PFSK-1 (cell line): ENCODE measurements at regions not wholly inside any gene's neighbourhood (a gene's known extent, or its start where the extent isn't known, plus 50 kb on each side); places are given as distances from the start of the nearest gene placed in this dataset.

Experiments used
- FOXP2 ChIP-seq: optimal IDR thresholded peaks from 2 replicates; pipeline ENCODE3; 2011; ENCODE audit warnings: borderline replicate concordance, control low read depth, inconsistent platforms; ENCODE audit not compliant: insufficient read depth; ENCODE audit errors: extremely low read length, extremely low read depth
- POLR2AphosphoS5 ChIP-seq: IDR thresholded peaks from 2 replicates; pipeline ENCODE4 v1.6.1; 2012; ENCODE audit warnings: low read depth, mild to moderate bottlenecking, control low read depth, low read length, moderate library complexity
- REST ChIP-seq, 2 experiments: IDR thresholded peaks; 2 replicates each; pipeline versions ENCODE4 v1.6.1 to v1.8.0; 2011 to 2012; ENCODE audit warnings: low read depth in 2 of 2, low read length in 2 of 2, control low read depth in 1 of 2, inconsistent platforms in 1 of 2, mild to moderate bottlenecking in 1 of 2, moderate library complexity in 1 of 2; ENCODE audit not compliant: insufficient read depth in 1 of 2
- SIN3A ChIP-seq: IDR thresholded peaks from 2 replicates; pipeline ENCODE4 v1.6.1; 2012; ENCODE audit warnings: mild to moderate bottlenecking, low read length, moderate library complexity, borderline replicate concordance; ENCODE audit not compliant: insufficient read depth
- TAF1 ChIP-seq: IDR thresholded peaks from 2 replicates; pipeline ENCODE4 v1.6.1; 2012; ENCODE audit warnings: low read length, control low read depth, borderline replicate concordance; ENCODE audit not compliant: insufficient read depth

DNA sequence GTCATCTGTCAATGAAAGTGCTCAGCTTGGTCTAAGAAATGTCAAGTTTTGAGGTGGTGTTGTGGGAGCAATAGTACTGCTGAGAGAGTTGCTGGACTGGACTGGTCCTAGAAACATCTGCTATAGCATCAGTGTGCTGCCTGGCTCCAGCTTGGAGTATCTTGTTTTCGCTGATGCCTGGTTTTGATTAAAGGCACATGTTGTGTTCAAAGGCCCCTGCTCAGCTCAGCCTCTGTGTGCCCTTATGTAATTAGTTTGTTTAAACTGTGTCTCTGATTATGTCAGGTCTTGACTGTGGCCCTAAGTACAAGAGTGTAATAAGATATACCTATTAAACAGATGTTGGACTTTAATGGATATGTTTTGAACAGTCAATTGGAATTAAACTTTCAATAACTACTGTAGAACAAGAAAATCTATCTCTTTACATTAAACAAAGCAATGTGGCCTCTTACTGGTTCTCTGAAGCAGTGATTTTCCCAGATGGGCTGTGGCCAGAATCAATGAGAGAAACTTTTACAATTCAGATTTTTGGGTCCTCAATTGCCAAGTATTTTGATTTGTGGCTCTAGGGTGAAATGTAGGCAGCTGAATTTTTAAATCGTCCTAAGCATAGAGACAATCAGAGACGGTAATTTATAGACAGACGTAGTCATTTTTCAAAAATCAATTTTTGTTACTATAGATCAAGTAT is 668.2 kb downstream of the DHX35 start:
- TF ChIP-seq FOXP2 (no peak), SIN3A (no peak), REST (IDR thresholded peaks at IDR 0.05; ENCODE audit: insufficient read depth in 1 of 2, low read depth in 2 of 2, low read length in 2 of 2) (no peak), TAF1 (no peak), POLR2AphosphoS5 (no peak)

DNA sequence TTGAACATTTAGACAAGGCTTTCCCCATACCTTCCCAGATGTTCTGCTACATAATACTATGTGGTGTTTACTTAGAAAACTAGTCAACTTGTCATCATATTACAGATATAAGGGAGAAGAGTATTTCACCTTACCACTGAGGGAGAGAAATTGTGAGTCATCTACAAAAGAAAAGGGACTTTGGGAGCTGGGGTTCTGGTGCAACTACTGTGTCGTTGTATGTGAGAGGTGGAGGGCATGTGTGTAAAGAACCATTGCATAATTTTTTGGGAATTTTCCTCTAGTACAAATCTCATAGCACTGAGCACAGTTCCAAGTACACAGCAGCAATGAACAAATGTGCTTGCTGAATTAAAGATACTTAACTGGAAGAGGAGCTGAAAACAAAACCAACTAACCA is 665.6 kb downstream of the DHX35 start:
- TF ChIP-seq FOXP2 (no peak), REST (IDR thresholded peaks at IDR 0.05; ENCODE audit: insufficient read depth in 1 of 2, low read depth in 2 of 2, low read length in 2 of 2) (no peak), TAF1 (no peak), POLR2AphosphoS5 (no peak), SIN3A (no peak)

DNA sequence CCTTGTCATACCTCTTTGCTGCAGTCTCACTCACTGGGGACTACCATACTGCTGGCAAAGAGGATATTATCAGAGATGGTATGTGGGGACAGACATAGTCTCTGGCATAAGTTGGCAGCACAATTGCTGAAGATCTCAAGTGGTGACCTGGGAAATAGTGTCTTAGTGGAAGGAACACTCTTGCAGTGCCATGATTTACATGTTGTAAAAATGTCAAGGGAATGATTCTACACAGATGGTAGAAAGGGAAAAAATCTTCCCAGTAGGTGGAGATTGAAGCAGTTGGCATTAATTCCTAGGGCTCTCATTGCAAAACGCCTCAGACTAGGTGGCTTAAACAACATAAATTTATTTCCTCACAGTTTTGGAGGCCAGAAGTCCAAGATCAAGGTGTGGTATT is 662.2 kb downstream of the DHX35 start:
- no peak for TF ChIP-seq FOXP2
- no peak for TF ChIP-seq TAF1
- TF ChIP-seq REST (IDR thresholded peaks at IDR 0.05; ENCODE audit: insufficient read depth in 1 of 2, low read depth in 2 of 2, low read length in 2 of 2), result no peak
- no peak for TF ChIP-seq POLR2AphosphoS5
- TF ChIP-seq SIN3A, result no peak

DNA sequence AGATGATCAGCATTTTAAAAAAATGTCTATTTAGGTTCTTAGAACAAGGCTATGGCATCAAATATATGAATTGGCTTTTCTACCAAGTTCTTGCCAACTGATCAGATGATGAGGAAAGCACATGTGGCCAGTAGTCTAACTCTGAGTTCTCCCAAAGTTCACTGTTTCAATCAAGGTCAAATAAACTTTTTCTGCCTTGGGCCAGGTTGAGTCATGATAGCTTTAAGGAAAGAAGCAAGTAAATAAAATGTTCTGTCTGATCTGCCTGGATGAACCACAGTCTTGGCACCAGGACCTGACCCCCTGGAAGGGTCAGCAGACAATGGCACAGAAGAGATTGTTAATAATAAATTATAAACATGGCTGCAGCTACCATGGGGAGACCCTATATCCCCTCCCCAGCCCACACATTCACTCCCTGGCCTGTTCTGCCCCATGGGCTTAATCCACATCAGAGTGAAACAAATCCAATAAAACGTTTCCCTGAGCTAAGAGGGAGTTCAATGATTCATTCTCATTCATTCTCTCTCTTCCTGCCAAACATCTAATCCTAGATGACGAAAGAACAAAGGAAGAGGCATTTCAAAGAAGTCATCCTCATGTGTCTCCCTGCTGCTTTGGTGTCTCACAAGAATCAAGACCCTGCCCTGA is 661.6 kb downstream of the DHX35 start:
- TF ChIP-seq REST (IDR thresholded peaks at IDR 0.05; ENCODE audit: insufficient read depth in 1 of 2, low read depth in 2 of 2, low read length in 2 of 2), result no peak
- no peak for TF ChIP-seq FOXP2
- TF ChIP-seq TAF1, result no peak
- TF ChIP-seq SIN3A, result no peak
